GM19395 (cell line): ENCODE measurements at regions not wholly inside any gene's neighbourhood (a gene's known extent, or its start where the extent isn't known, plus 50 kb on each side); places are given as distances from the start of the nearest gene placed in this dataset.

ENCODE experiments used
- ATAC-seq: cut with Tn5 transposase; IDR thresholded peaks from one replicate; pipeline ENCODE4 v1.9.1; 2021; ENCODE audit warnings: mild to moderate bottlenecking, moderate library complexity; ENCODE audit not compliant: unreplicated experiment

GRCh38 chr7:41910940-41911600, 208.2 kb upstream of the INHBA start:
- no peak for ATAC-seq

GRCh38 chr7:41907444-41907843, 204.6 kb upstream of the INHBA start:
- ATAC-seq: no peak

- no peak for ATAC-seq
These were observed 197.6 kb upstream of the INHBA start for GRCh38 chr7:41900532-41900931.

- no peak for ATAC-seq
These were observed 197.0 kb upstream of the INHBA start for GRCh38 chr7:41899823-41900433.

- ATAC-seq: no peak
These were observed 190.8 kb upstream of the INHBA start for GRCh38 chr7:41893656-41894055.

GRCh38 chr7:41892356-41893100, 189.6 kb upstream of the INHBA start:
- no peak for ATAC-seq

GRCh38 chr7:41891950-41892349, 189.1 kb upstream of the INHBA start:
- ATAC-seq: no peak

GRCh38 chr7:41890631-41891274, 187.9 kb upstream of the INHBA start:
- no peak for ATAC-seq

GRCh38 chr7:41889472-41889871, 186.6 kb upstream of the INHBA start:
- ATAC-seq: no peak

GRCh38 chr7:41889040-41889439, 186.2 kb upstream of the INHBA start:
- ATAC-seq: peak; percentile 65

GRCh38 chr7:41887416-41887815, 184.5 kb upstream of the INHBA start:
- no peak for ATAC-seq

- no peak for ATAC-seq
These were observed 184.0 kb upstream of the INHBA start for GRCh38 chr7:41886901-41887311.

- no peak for ATAC-seq
These were observed 183.5 kb upstream of the INHBA start for GRCh38 chr7:41886262-41886900.

GRCh38 chr7:41885748-41886147, 182.9 kb upstream of the INHBA start:
- no peak for ATAC-seq

- no peak for ATAC-seq
These were observed 182.2 kb upstream of the INHBA start for GRCh38 chr7:41885078-41885477.

- ATAC-seq: peak; percentile 39
These were observed 180.0 kb upstream of the INHBA start for GRCh38 chr7:41882745-41883420.

GRCh38 chr7:41882256-41882655, 179.4 kb upstream of the INHBA start:
- ATAC-seq: peak; percentile 15

GRCh38 chr7:41881331-41882130, 178.6 kb upstream of the INHBA start:
- ATAC-seq: peak; percentile 96

- ATAC-seq: no peak
These were observed 177.2 kb upstream of the INHBA start for GRCh38 chr7:41880107-41880506.

- no peak for ATAC-seq
These were observed 176.5 kb upstream of the INHBA start for GRCh38 chr7:41879403-41879802.
